Esophagus squamous epithelium (tissue), 4 donors: ENCODE measurements at regions not wholly inside any gene's neighbourhood (a gene's known extent, or its start where the extent isn't known, plus 50 kb on each side); places are given as distances from the start of the nearest gene placed in this dataset.

Experiments
- POLR2A ChIP-seq, 4 donors: fragments of 450-650 bp; IDR thresholded peaks; one replicate each; pipeline ENCODE4 v1.6.1; 2017; ENCODE audit warnings: antibody characterized with exemption in 4 of 4, mild to moderate bottlenecking in 4 of 4, moderate library complexity in 3 of 4
- TF ChIP-seq, protein P1 (sequence below), 6 experiments: fragments of 450-650 bp in 4 of 6; fragments of 200-600 bp in 2 of 6; sonication (generic) in 2 of 6; IDR thresholded peaks; one replicate each; pipeline ENCODE4 v1.5.1; 2016 to 2019; ENCODE audit warnings: antibody characterized with exemption in 6 of 6, mild to moderate bottlenecking in 4 of 6, moderate library complexity in 4 of 6

DNA sequence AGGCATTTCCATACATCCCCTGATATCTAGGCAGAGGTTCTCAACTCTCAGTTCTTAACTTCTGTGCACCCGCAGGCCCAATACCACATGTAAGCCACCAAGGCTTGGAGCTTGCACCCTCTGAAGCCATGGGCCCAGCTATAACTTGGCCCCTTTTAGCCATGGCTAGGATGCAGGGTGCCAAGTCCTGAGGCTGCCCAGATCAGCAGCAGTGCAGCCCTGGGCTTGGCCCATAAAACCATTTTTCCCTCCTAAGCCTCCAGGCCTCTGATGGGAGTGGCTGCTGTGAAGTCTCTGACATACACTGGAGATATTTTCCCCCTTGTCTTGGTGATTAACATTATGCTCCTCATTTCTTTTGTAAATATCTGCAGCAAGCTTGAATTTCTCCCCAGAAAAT, 110.3 kb upstream of the CNTN1 start:
- TF ChIP-seq, protein P1, sequence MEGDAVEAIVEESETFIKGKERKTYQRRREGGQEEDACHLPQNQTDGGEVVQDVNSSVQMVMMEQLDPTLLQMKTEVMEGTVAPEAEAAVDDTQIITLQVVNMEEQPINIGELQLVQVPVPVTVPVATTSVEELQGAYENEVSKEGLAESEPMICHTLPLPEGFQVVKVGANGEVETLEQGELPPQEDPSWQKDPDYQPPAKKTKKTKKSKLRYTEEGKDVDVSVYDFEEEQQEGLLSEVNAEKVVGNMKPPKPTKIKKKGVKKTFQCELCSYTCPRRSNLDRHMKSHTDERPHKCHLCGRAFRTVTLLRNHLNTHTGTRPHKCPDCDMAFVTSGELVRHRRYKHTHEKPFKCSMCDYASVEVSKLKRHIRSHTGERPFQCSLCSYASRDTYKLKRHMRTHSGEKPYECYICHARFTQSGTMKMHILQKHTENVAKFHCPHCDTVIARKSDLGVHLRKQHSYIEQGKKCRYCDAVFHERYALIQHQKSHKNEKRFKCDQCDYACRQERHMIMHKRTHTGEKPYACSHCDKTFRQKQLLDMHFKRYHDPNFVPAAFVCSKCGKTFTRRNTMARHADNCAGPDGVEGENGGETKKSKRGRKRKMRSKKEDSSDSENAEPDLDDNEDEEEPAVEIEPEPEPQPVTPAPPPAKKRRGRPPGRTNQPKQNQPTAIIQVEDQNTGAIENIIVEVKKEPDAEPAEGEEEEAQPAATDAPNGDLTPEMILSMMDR (IDR thresholded peaks at IDR 0.05): no peak
- TF ChIP-seq POLR2A (IDR thresholded peaks at IDR 0.05): no peak
